ENCODE measurements at regions not wholly inside any gene's neighbourhood (a gene's known extent, or its start where the extent isn't known, plus 50 kb on each side); places are given as distances from the start of the nearest gene placed in this dataset.
"Not testable (repeated sequence)": the region's sequence is repeated elsewhere in the genome, so short reads cannot be mapped to it uniquely, and the experiment has no call there.

GRCh38 chr4:138460477-138461414, 218.6 kb upstream of the SLC7A11 start:
- H2AFZ ChIP-seq (ENCODE audit: low read length): no peak overlapping the region
- no peaks in the 10 kb centered on the region for H3F3A ChIP-seq (ENCODE audit: insufficient read depth, low read length)
- H3K27ac ChIP-seq (ENCODE audit: low read length): no peak overlapping the region
- H3K79me2 ChIP-seq (ENCODE audit: low read length): no peaks in the 10 kb centered on the region
- no peaks in the 10 kb centered on the region for H3K27me3 ChIP-seq (replicated peaks; ENCODE audit: insufficient read depth, low read length)
- no peak overlapping the region for H3K4me2 ChIP-seq (ENCODE audit: low read depth, low read length)
- H3K4me1 ChIP-seq (ENCODE audit: low read length): no peaks in the 10 kb centered on the region
- TF ChIP-seq CTCF (IDR thresholded peaks at IDR 0.05; ENCODE audit: low read length) (no peak), EZH2phosphoT487 (IDR thresholded peaks at IDR 0.05; ENCODE audit: low read length) (no peak), EZH2 (optimal IDR thresholded peaks at IDR 0.05; ENCODE audit: low read depth, low read length) (no peak)
- no peaks in the 10 kb centered on the region for H3K36me3 ChIP-seq (replicated peaks; ENCODE audit: insufficient read depth, low read length)
- H3K4me3 ChIP-seq (ENCODE audit: low read length): no peak overlapping the region
- no peak overlapping the region for H3K9ac ChIP-seq (ENCODE audit: low read length)
- DNase-seq: peak; percentile 15
- H4K20me1 ChIP-seq (ENCODE audit: insufficient read depth, low read length): no peaks in the 10 kb centered on the region
- H3K9me3 ChIP-seq (replicated peaks; ENCODE audit: insufficient read depth, low read length): no peaks in the 10 kb centered on the region
- no peaks in the 10 kb centered on the region for H3K9me2 ChIP-seq (replicated peaks; ENCODE audit: insufficient read depth, low read length)

GRCh38 chr4:138458751-138459150, 216.6 kb upstream of the SLC7A11 start:
- H3K4me2 ChIP-seq (ENCODE audit: low read depth, low read length): no peak overlapping the region
- no peak overlapping the region for H2AFZ ChIP-seq (ENCODE audit: low read length)
- no peak overlapping the region for H3K9ac ChIP-seq (ENCODE audit: low read length)
- no peaks in the 10 kb centered on the region for H3K27me3 ChIP-seq (replicated peaks; ENCODE audit: insufficient read depth, low read length)
- TF ChIP-seq EZH2 (optimal IDR thresholded peaks at IDR 0.05; ENCODE audit: low read depth, low read length) (no peak), EZH2phosphoT487 (IDR thresholded peaks at IDR 0.05; ENCODE audit: low read length) (no peak), CTCF (IDR thresholded peaks at IDR 0.05; ENCODE audit: low read length) (no peak)
- no peak overlapping the region for H3K4me3 ChIP-seq (ENCODE audit: low read length)
- no peaks in the 10 kb centered on the region for H3K36me3 ChIP-seq (replicated peaks; ENCODE audit: insufficient read depth, low read length)
- no peaks in the 10 kb centered on the region for H3F3A ChIP-seq (ENCODE audit: insufficient read depth, low read length)
- H3K9me2 ChIP-seq (replicated peaks; ENCODE audit: insufficient read depth, low read length): no peaks in the 10 kb centered on the region
- no peaks in the 10 kb centered on the region for H3K9me3 ChIP-seq (replicated peaks; ENCODE audit: insufficient read depth, low read length)
- H3K27ac ChIP-seq (ENCODE audit: low read length): no peak overlapping the region
- no peaks in the 10 kb centered on the region for H3K4me1 ChIP-seq (ENCODE audit: low read length)
- no peaks in the 10 kb centered on the region for H4K20me1 ChIP-seq (ENCODE audit: insufficient read depth, low read length)
- DNase-seq: no peak
- H3K79me2 ChIP-seq (ENCODE audit: low read length): no peaks in the 10 kb centered on the region

DNA sequence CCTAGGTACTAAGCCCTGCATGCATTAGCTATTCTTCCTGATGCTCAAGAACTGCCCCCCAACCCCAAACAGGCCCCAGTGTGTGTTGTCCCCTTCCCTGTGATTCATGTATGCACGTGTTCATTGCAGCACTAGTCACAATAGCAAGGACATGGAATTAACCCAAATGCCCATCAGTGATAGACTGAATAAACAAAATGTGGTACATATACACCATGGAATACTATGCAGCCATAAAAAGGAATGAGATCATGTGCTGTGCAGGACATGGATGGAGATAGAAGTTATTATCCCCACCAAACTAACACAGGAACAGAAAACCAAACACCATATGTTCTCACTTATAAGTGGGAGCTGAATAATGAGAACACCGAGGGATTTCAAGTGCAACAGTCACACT, 214.2 kb upstream of the SLC7A11 start:
- DNase-seq; H3K9ac ChIP-seq (ENCODE audit: low read length); H3K79me2 ChIP-seq (ENCODE audit: low read length); H3K9me2 ChIP-seq (replicated peaks; ENCODE audit: insufficient read depth, low read length); H2AFZ ChIP-seq (ENCODE audit: low read length); H3K4me3 ChIP-seq (ENCODE audit: low read length); H3K27me3 ChIP-seq (replicated peaks; ENCODE audit: insufficient read depth, low read length); H3K27ac ChIP-seq (ENCODE audit: low read length); H3F3A ChIP-seq (ENCODE audit: insufficient read depth, low read length); H3K4me2 ChIP-seq (ENCODE audit: low read depth, low read length); H3K9me3 ChIP-seq (replicated peaks; ENCODE audit: insufficient read depth, low read length); H4K20me1 ChIP-seq (ENCODE audit: insufficient read depth, low read length); H3K36me3 ChIP-seq (replicated peaks; ENCODE audit: insufficient read depth, low read length); H3K4me1 ChIP-seq (ENCODE audit: low read length): not testable (repeated sequence)

GRCh38 chr4:138455097-138455496, 212.9 kb upstream of the SLC7A11 start:
- H4K20me1 ChIP-seq (ENCODE audit: insufficient read depth, low read length): no peaks in the 10 kb centered on the region
- no peak overlapping the region for H3K4me3 ChIP-seq (ENCODE audit: low read length)
- no peak overlapping the region for H3K27ac ChIP-seq (ENCODE audit: low read length)
- H3K79me2 ChIP-seq (ENCODE audit: low read length): no peaks in the 10 kb centered on the region
- H3K4me1 ChIP-seq (ENCODE audit: low read length): no peaks in the 10 kb centered on the region
- H3K9me3 ChIP-seq (replicated peaks; ENCODE audit: insufficient read depth, low read length): no peaks in the 10 kb centered on the region
- no peaks in the 10 kb centered on the region for H3F3A ChIP-seq (ENCODE audit: insufficient read depth, low read length)
- no peak overlapping the region for H2AFZ ChIP-seq (ENCODE audit: low read length)
- no peak for DNase-seq
- no peaks in the 10 kb centered on the region for H3K27me3 ChIP-seq (replicated peaks; ENCODE audit: insufficient read depth, low read length)
- no peak overlapping the region for H3K9ac ChIP-seq (ENCODE audit: low read length)
- no peaks in the 10 kb centered on the region for H3K36me3 ChIP-seq (replicated peaks; ENCODE audit: insufficient read depth, low read length)
- no peaks in the 10 kb centered on the region for H3K9me2 ChIP-seq (replicated peaks; ENCODE audit: insufficient read depth, low read length)
- H3K4me2 ChIP-seq (ENCODE audit: low read depth, low read length): no peak overlapping the region
- no peak for TF ChIP-seq CTCF (IDR thresholded peaks at IDR 0.05; ENCODE audit: low read length)
- no peak for TF ChIP-seq EZH2phosphoT487 (IDR thresholded peaks at IDR 0.05; ENCODE audit: low read length)
- TF ChIP-seq EZH2 (optimal IDR thresholded peaks at IDR 0.05; ENCODE audit: low read depth, low read length): no peak
